HepG2 (cell line): ENCODE measurements at regions not wholly inside any gene's neighbourhood (a gene's known extent, or its start where the extent isn't known, plus 50 kb on each side); places are given as distances from the start of the nearest gene placed in this dataset.

Source experiments
- ATAC-seq: fragments of 200-7000 bp; cut with Tn5 transposase; 3 replicates; pipeline ENCODE4 v1.9.1; 2020; ENCODE audit warnings: mild to moderate bottlenecking, moderate library complexity
- BruUV-seq: library from RNA; stranded (reverse); fragments of 400-500 nt; replicated peaks from 2 replicates; lab custom pipeline; 2021; lab: Mats Ljungman, UMichigan
- CTCF ChIA-PET: fragments of 300-600 bp; formaldehyde crosslinking; extraction: SDS; loops from one replicate; lab custom pipeline; 2021; ENCODE audit warnings: low total read pairs, inconsistent platforms, low intra/inter-chr PET ratio; lab: Yijun Ruan, JAX
- POLR2A ChIA-PET: fragments of 350-600 bp; sonication (Branson Sonifier 250); formaldehyde crosslinking; loops from one replicate; lab custom pipeline; 2020; ENCODE audit warnings: antibody characterized with exemption, inconsistent platforms; lab: Yijun Ruan, JAX
- DNase-seq: peaks from one replicate; pipeline ENCODE4 v3.0.0-alpha.2; 2015; ENCODE audit warnings: low spot score
- FAIRE-seq: peaks from 3 replicates; lab custom pipeline; 2011; peaks lifted over from hg19 to GRCh38; lab: Jason Lieb, UNC
- H2AFZ ChIP-seq: one replicate; pipeline ENCODE4 v1.6.1; 2011; ENCODE audit warnings: low read length, inconsistent platforms
- H3K27ac ChIP-seq: fragments of 300-600 bp; 3 replicates; pipeline ENCODE4 v1.8.0; 2011; ENCODE audit warnings: mixed run types, mild to moderate bottlenecking, mixed read lengths, low read length, inconsistent platforms; ENCODE audit not compliant: insufficient read depth; ENCODE audit errors: extremely low read length
- H3K27me3 ChIP-seq, 2 experiments: fragments of 200-600 bp in 1 of 2; 2 replicates in 1 of 2; 3 replicates in 1 of 2; pipeline versions ENCODE4 v1.6.0 to v1.8.0; 2011; ENCODE audit warnings: low read length in 2 of 2, mild to moderate bottlenecking in 2 of 2, moderate library complexity in 2 of 2, inconsistent platforms in 1 of 2; ENCODE audit not compliant: insufficient read depth in 2 of 2, control insufficient read depth in 1 of 2
- H3K36me3 ChIP-seq, 2 experiments: fragments of 200-600 bp in 1 of 2; replicated peaks in 1 of 2; 2 replicates in 1 of 2; 3 replicates in 1 of 2; pipeline versions ENCODE4 v1.5.1 to v1.8.0; 2011; ENCODE audit warnings: low read length in 2 of 2, inconsistent platforms in 1 of 2; ENCODE audit not compliant: insufficient read depth in 2 of 2, control insufficient read depth in 1 of 2
- H3K4me1 ChIP-seq: 2 replicates; pipeline ENCODE4 v1.5.1; 2012; ENCODE audit warnings: low read length, inconsistent platforms; ENCODE audit not compliant: insufficient read depth
- H3K4me2 ChIP-seq: 2 replicates; pipeline ENCODE4 v1.6.0; 2011; ENCODE audit warnings: low read depth, low read length, inconsistent platforms
- H3K4me3 ChIP-seq, 3 experiments: fragments of 200-600 bp in 1 of 3; sonication (generic), shearing (Covaris generic) in 1 of 3; replicated peaks in 1 of 3; 2 replicates each; pipeline ENCODE4 v1.5.1; 2011 to 2016; ENCODE audit warnings: low read length in 3 of 3, inconsistent platforms in 2 of 3, low read depth in 2 of 3, mild to moderate bottlenecking in 2 of 3, control low read depth in 1 of 3, mixed read lengths in 1 of 3; ENCODE audit not compliant: insufficient read depth in 1 of 3
- H3K79me2 ChIP-seq: one replicate; pipeline ENCODE4 v1.6.1; 2011; ENCODE audit warnings: low read length, inconsistent platforms; ENCODE audit not compliant: insufficient read depth
- H3K9ac ChIP-seq: 2 replicates; pipeline ENCODE4 v1.6.0; 2011; ENCODE audit warnings: mild to moderate bottlenecking, low read depth, low read length, inconsistent platforms; ENCODE audit not compliant: insufficient read depth
- H3K9me3 ChIP-seq: 2 replicates; pipeline ENCODE4 v1.5.1; 2012; ENCODE audit warnings: mild to moderate bottlenecking, low read length
- H4K20me1 ChIP-seq: 2 replicates; pipeline ENCODE4 v1.6.0; 2011; ENCODE audit warnings: inconsistent platforms, mild to moderate bottlenecking, low read length, moderate library complexity; ENCODE audit not compliant: insufficient read depth
- AGO2 ChIP-seq: fragments of 200-400 bp; formaldehyde crosslinking; optimal IDR thresholded peaks from 2 replicates; pipeline ENCODE3; 2017; ENCODE audit warnings: mild to moderate bottlenecking, low read depth, low read length, moderate library complexity
- SCMH1 ChIP-seq: sonication (generic); formaldehyde crosslinking; IDR thresholded peaks from 2 replicates; pipeline ENCODE4 v1.9.0; 2021; ENCODE audit warnings: missing genetic modification reagents, mild to moderate bottlenecking, borderline replicate concordance
- SETDB1 ChIP-seq: sonication (generic); formaldehyde crosslinking; IDR thresholded peaks from 2 replicates; pipeline ENCODE4 v1.5.1; 2020; ENCODE audit warnings: missing genetic modification reagents, mild to moderate bottlenecking, borderline replicate concordance
- SMARCC2 ChIP-seq: fragments of 450-650 bp; IDR thresholded peaks from 2 replicates; pipeline ENCODE4 v1.6.1; 2017; ENCODE audit warnings: antibody characterized with exemption, mild to moderate bottlenecking
- SRF ChIP-seq: IDR thresholded peaks from 2 replicates; pipeline ENCODE4 v1.6.1; 2011; ENCODE audit warnings: mild to moderate bottlenecking, low read depth, low read length, moderate library complexity
- TGIF2 ChIP-seq: IDR thresholded peaks from 2 replicates; pipeline ENCODE4 v1.6.1; 2016; ENCODE audit warnings: control low read depth, missing compliant biosample characterization
- TRAFD1 ChIP-seq: sonication (generic); formaldehyde crosslinking; IDR thresholded peaks from 2 replicates; pipeline ENCODE4 v1.5.1; 2020; ENCODE audit warnings: missing genetic modification reagents, mild to moderate bottlenecking, borderline replicate concordance
- ZBTB40 ChIP-seq, 2 experiments: fragments of 450-650 bp in 1 of 2; sonication (generic) in 1 of 2; formaldehyde crosslinking in 1 of 2; IDR thresholded peaks; 2 replicates each; pipeline versions ENCODE4 v1.6.1 to v1.8.0; 2016 to 2022; ENCODE audit warnings: antibody characterized with exemption in 1 of 2, mild to moderate bottlenecking in 1 of 2, missing genetic modification reagents in 1 of 2
- ZFY ChIP-seq: sonication (generic); formaldehyde crosslinking; IDR thresholded peaks from 2 replicates; pipeline ENCODE4 v1.4.0; 2020; ENCODE audit warnings: missing genetic modification reagents
- ZNF383 ChIP-seq: sonication (generic); formaldehyde crosslinking; IDR thresholded peaks from 2 replicates; pipeline ENCODE4 v1.4.0; 2020; ENCODE audit warnings: missing genetic modification reagents, mild to moderate bottlenecking, borderline replicate concordance
- ZNF44 ChIP-seq: sonication (generic); formaldehyde crosslinking; IDR thresholded peaks from 2 replicates; pipeline ENCODE4 v1.5.1; 2020; ENCODE audit warnings: mild to moderate bottlenecking, missing genetic modification reagents
- ZNF713 ChIP-seq: sonication (generic); formaldehyde crosslinking; IDR thresholded peaks from 2 replicates; pipeline ENCODE4 v1.4.0; 2020; ENCODE audit warnings: mild to moderate bottlenecking, missing genetic modification reagents
- ZNF790 ChIP-seq: sonication (generic); formaldehyde crosslinking; IDR thresholded peaks from 2 replicates; pipeline ENCODE4 v1.8.0; 2022; ENCODE audit warnings: missing genetic modification reagents, mild to moderate bottlenecking, borderline replicate concordance
- ZSCAN12 ChIP-seq: sonication (generic); formaldehyde crosslinking; IDR thresholded peaks from 2 replicates; pipeline ENCODE4 v1.9.0; 2021; ENCODE audit warnings: mild to moderate bottlenecking, missing genetic modification reagents
- in situ Hi-C: cut with HindIII; loops from 2 replicates; pipeline ENCODE4 v1.10.0; 2017; ENCODE audit warnings: low pct_unique_long_range_greater_than_20kb; ENCODE audit not compliant: extremely low pct_ligation_motif_present
- intact Hi-C: fragments of 100-400 bp; cut with micrococcal nuclease; formaldehyde crosslinking; loops from one replicate; pipeline ENCODE4 v1.10.0; 2022; ENCODE audit not compliant: unreplicated experiment

- in situ Hi-C loops (no loop called here), intact Hi-C loops (no loop called here)
- Histone ChIP-seq H3K9ac (no peak overlapping the region), H3K4me3 (no peak overlapping the region), H3K9me3 (peaks cover 29% of the 10 kb centered on the region; the same call in 1 of the 2 replicates), H3K4me2 (no peak overlapping the region), H3K79me2 (no peaks in the 10 kb centered on the region), H4K20me1 (no peaks in the 10 kb centered on the region), H3K27ac (no peak overlapping the region), H3K36me3 (no peaks in the 10 kb centered on the region), H3K27me3 (no peaks in the 10 kb centered on the region), H3K4me1 (no peaks in the 10 kb centered on the region), H2AFZ (no peak overlapping the region)
- ChIA-PET POLR2A (no interaction called here), CTCF (no interaction called here)
- BruUV-seq = no TSS peak
- ATAC-seq (no peak), FAIRE-seq (no peak), DNase-seq (no peak)
- TF ChIP-seq SRF (no peak), TRAFD1 (no peak), ZNF713 (CRISPR knock-in tag) (no peak), SETDB1 (no peak), AGO2 (no peak), ZBTB40 (IDR thresholded peaks at IDR 0.05) (no peak), ZBTB40 (CRISPR knock-in tag; IDR thresholded peaks at IDR 0.05) (no peak), SCMH1 (CRISPR knock-in tag) (no peak), ZSCAN12 (CRISPR knock-in tag) (no peak), ZNF44 (no peak), ZNF383 (CRISPR knock-in tag) (no peak), SMARCC2 (no peak), TGIF2 (CRISPR knock-in tag) (no peak), ZFY (CRISPR knock-in tag) (no peak), ZNF790 (CRISPR knock-in tag) (no peak)
These were observed 338.6 kb downstream of the SPIN4 start for GRCh38 chrX:63012574-63012973.
